ENCODE measurements at regions not wholly inside any gene's neighbourhood (a gene's known extent, or its start where the extent isn't known, plus 50 kb on each side); places are given as distances from the start of the nearest gene placed in this dataset.
A peak's percentile ranks its signal among the peaks of the same experiment; 100 is the strongest.

GRCh38 chr3:71998995-71999673 is 214.2 kb upstream of the PROK2 start:
- Histone ChIP-seq H3K4me2 (ENCODE audit: insufficient read depth, low read length, poor library complexity, severe bottlenecking) (no peak overlapping the region), H2BK15ac (ENCODE audit: low read length) (no peak overlapping the region), H3K4ac (ENCODE audit: low read length) (no peak overlapping the region), H3K79me1 (ENCODE audit: low read depth, low read length) (no peaks in the 10 kb centered on the region), H3K27ac (replicated peaks; ENCODE audit: low read length) (no peak overlapping the region), H3K4me3 (ENCODE audit: low read length in 2 of 2) (no peak overlapping the region), H3K9me3 (replicated peaks in 1 of 2; ENCODE audit: control insufficient read depth in 2 of 2, insufficient read depth in 1 of 2, low read depth in 1 of 2, low read length in 2 of 2) (no peaks in the 10 kb centered on the region), H4K8ac (ENCODE audit: low read depth, low read length) (no peak overlapping the region), H2BK5ac (ENCODE audit: low read length) (no peak overlapping the region), H3K18ac (ENCODE audit: low read length) (no peak overlapping the region), H2BK12ac (ENCODE audit: low read length) (no peak overlapping the region), H2AFZ (ENCODE audit: low read length) (no peak overlapping the region), H3K14ac (ENCODE audit: low read length) (no peak overlapping the region), H3K4me1 (ENCODE audit: control insufficient read depth in 2 of 2, insufficient read depth in 1 of 2, low read depth in 1 of 2, low read length in 2 of 2) (no peaks in the 10 kb centered on the region), H3K27me3 (ENCODE audit: control insufficient read depth in 3 of 3, insufficient read depth in 3 of 3, low read depth in 1 of 3, low read length in 3 of 3) (no peaks in the 10 kb centered on the region), H3K23ac (ENCODE audit: low read depth, low read length, poor library complexity) (no peak overlapping the region), H3K9ac (ENCODE audit: low read depth, low read length, poor library complexity) (no peak overlapping the region), H4K91ac (ENCODE audit: low read depth, low read length, poor library complexity) (no peak overlapping the region), H3K36me3 (replicated peaks in 1 of 2; ENCODE audit: control insufficient read depth in 2 of 2, insufficient read depth in 2 of 2, low read length in 2 of 2) (no peaks in the 10 kb centered on the region), H2AK5ac (ENCODE audit: low read depth, low read length) (no peak overlapping the region), H2BK120ac (ENCODE audit: low read depth, low read length) (no peak overlapping the region)
- no CpG with 5 or more reads among the region's 3 CpGs for WGBS, 2 donors (ENCODE audit: extremely low coverage in 2 of 2, insufficient read length in 2 of 2, insufficient replicate concordance in 1 of 2)
- no peak for DNase-seq (ENCODE audit: low spot score)

GRCh38 chr3:71997066-71997653 is 212.2 kb upstream of the PROK2 start:
- Histone ChIP-seq H2BK120ac (ENCODE audit: low read depth, low read length) (no peak overlapping the region), H2BK12ac (ENCODE audit: low read length) (no peak overlapping the region), H3K9me3 (replicated peaks in 1 of 2; ENCODE audit: control insufficient read depth in 2 of 2, insufficient read depth in 1 of 2, low read depth in 1 of 2, low read length in 2 of 2) (no peaks in the 10 kb centered on the region), H3K18ac (ENCODE audit: low read length) (no peak overlapping the region), H2AK5ac (ENCODE audit: low read depth, low read length) (no peak overlapping the region), H3K4me1 (ENCODE audit: control insufficient read depth in 2 of 2, insufficient read depth in 1 of 2, low read depth in 1 of 2, low read length in 2 of 2) (no peaks in the 10 kb centered on the region), H3K4ac (ENCODE audit: low read length) (no peak overlapping the region), H3K14ac (ENCODE audit: low read length) (no peak overlapping the region), H4K8ac (ENCODE audit: low read depth, low read length) (no peak overlapping the region), H3K79me1 (ENCODE audit: low read depth, low read length) (no peaks in the 10 kb centered on the region), H3K23ac (ENCODE audit: low read depth, low read length, poor library complexity) (no peak overlapping the region), H4K91ac (ENCODE audit: low read depth, low read length, poor library complexity) (no peak overlapping the region), H3K4me3 (ENCODE audit: low read length in 2 of 2) (no peak overlapping the region), H3K27me3 (ENCODE audit: control insufficient read depth in 3 of 3, insufficient read depth in 3 of 3, low read depth in 1 of 3, low read length in 3 of 3) (no peaks in the 10 kb centered on the region), H2BK5ac (ENCODE audit: low read length) (no peak overlapping the region), H3K9ac (ENCODE audit: low read depth, low read length, poor library complexity) (no peak overlapping the region), H2BK15ac (ENCODE audit: low read length) (no peak overlapping the region), H3K4me2 (ENCODE audit: insufficient read depth, low read length, poor library complexity, severe bottlenecking) (no peak overlapping the region), H2AFZ (ENCODE audit: low read length) (no peak overlapping the region), H3K36me3 (replicated peaks in 1 of 2; ENCODE audit: control insufficient read depth in 2 of 2, insufficient read depth in 2 of 2, low read length in 2 of 2) (no peaks in the 10 kb centered on the region), H3K27ac (replicated peaks; ENCODE audit: low read length) (no peak overlapping the region)
- WGBS, 2 donors (ENCODE audit: extremely low coverage in 2 of 2, insufficient read length in 2 of 2, insufficient replicate concordance in 1 of 2): no CpG with 5 or more reads among the region's 4 CpGs
- no peak for DNase-seq (ENCODE audit: low spot score)

DNA sequence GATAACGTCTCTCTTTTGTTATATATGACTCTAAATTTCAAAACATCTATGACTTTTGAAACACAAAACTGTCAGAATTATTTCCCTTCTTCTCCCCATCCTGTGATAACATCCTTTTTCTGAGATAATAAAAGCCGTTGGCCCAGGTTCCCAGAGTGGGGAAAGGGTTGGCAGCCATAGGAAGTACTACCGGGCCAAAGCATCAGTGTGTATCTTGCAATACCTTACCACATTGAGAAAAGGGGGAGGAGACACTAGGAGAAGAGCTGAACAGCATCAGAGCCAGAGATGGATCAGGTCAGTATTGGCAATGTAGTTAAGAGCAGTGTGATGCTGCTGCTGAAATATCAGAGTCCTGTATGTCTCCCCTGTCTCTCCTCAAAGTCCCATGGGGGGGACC is 210.0 kb upstream of the PROK2 start:
- Histone ChIP-seq H3K9ac (ENCODE audit: low read depth, low read length, poor library complexity) (peak overlapping the region; percentile 7), H3K36me3 (replicated peaks in 1 of 2; ENCODE audit: control insufficient read depth in 2 of 2, insufficient read depth in 2 of 2, low read length in 2 of 2) (no peaks in the 10 kb centered on the region), H2BK5ac (ENCODE audit: low read length) (no peak overlapping the region), H3K79me1 (ENCODE audit: low read depth, low read length) (no peaks in the 10 kb centered on the region), H4K8ac (ENCODE audit: low read depth, low read length) (no peak overlapping the region), H3K4me3 (ENCODE audit: low read length in 2 of 2) (no peak overlapping the region), H3K27me3 (ENCODE audit: control insufficient read depth in 3 of 3, insufficient read depth in 3 of 3, low read depth in 1 of 3, low read length in 3 of 3) (no peaks in the 10 kb centered on the region), H3K4me2 (ENCODE audit: insufficient read depth, low read length, poor library complexity, severe bottlenecking) (no peak overlapping the region), H2AFZ (ENCODE audit: low read length) (no peak overlapping the region), H3K23ac (ENCODE audit: low read depth, low read length, poor library complexity) (no peak overlapping the region), H2AK5ac (ENCODE audit: low read depth, low read length) (no peak overlapping the region), H2BK12ac (ENCODE audit: low read length) (no peak overlapping the region), H3K18ac (ENCODE audit: low read length) (no peak overlapping the region), H4K91ac (ENCODE audit: low read depth, low read length, poor library complexity) (no peak overlapping the region), H2BK15ac (ENCODE audit: low read length) (no peak overlapping the region), H3K4ac (ENCODE audit: low read length) (no peak overlapping the region), H3K4me1 (ENCODE audit: control insufficient read depth in 2 of 2, insufficient read depth in 1 of 2, low read depth in 1 of 2, low read length in 2 of 2) (no peaks in the 10 kb centered on the region), H3K14ac (ENCODE audit: low read length) (no peak overlapping the region), H3K27ac (replicated peaks; ENCODE audit: low read length) (no peak overlapping the region), H3K9me3 (replicated peaks in 1 of 2; ENCODE audit: control insufficient read depth in 2 of 2, insufficient read depth in 1 of 2, low read depth in 1 of 2, low read length in 2 of 2) (no peaks in the 10 kb centered on the region), H2BK120ac (ENCODE audit: low read depth, low read length) (no peak overlapping the region)
- no CpG with 5 or more reads among the region's 3 CpGs for WGBS, 2 donors (ENCODE audit: extremely low coverage in 2 of 2, insufficient read length in 2 of 2, insufficient replicate concordance in 1 of 2)
- DNase-seq (ENCODE audit: low spot score): no peak

DNA sequence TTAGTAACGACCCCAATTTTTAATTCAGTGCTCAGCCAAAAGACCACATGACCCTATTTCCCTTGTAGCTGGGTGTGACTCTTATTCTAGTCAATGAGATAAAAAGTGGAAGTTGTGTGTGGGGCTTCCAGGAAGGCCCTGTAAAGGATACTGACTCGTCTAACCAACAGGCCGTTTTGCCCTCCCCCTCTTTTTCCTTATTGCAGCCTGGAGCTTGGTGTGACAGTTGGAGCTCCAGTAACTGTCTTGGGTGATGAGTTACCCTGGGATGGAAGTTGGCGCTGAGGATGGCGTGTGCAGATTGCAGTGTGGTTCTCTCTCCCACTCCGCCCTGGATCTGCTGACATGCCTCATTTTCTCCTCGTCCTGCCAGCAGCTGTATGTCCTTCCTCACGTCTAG is 209.3 kb upstream of the PROK2 start:
- no peak overlapping the region for H2AFZ ChIP-seq (ENCODE audit: low read length)
- no peak overlapping the region for H3K18ac ChIP-seq (ENCODE audit: low read length)
- no peak overlapping the region for H3K9ac ChIP-seq (ENCODE audit: low read depth, low read length, poor library complexity)
- no CpG with 5 or more reads among the region's 8 CpGs for WGBS, 2 donors (ENCODE audit: extremely low coverage in 2 of 2, insufficient read length in 2 of 2, insufficient replicate concordance in 1 of 2)
- no peak overlapping the region for H2AK5ac ChIP-seq (ENCODE audit: low read depth, low read length)
- H3K4me3 ChIP-seq (ENCODE audit: low read length in 2 of 2): no peak overlapping the region
- H3K27me3 ChIP-seq (ENCODE audit: control insufficient read depth in 3 of 3, insufficient read depth in 3 of 3, low read depth in 1 of 3, low read length in 3 of 3): no peaks in the 10 kb centered on the region
- H2BK15ac ChIP-seq (ENCODE audit: low read length): no peak overlapping the region
- no peak overlapping the region for H3K4me2 ChIP-seq (ENCODE audit: insufficient read depth, low read length, poor library complexity, severe bottlenecking)
- DNase-seq (ENCODE audit: low spot score): no peak
- H3K36me3 ChIP-seq (replicated peaks in 1 of 2; ENCODE audit: control insufficient read depth in 2 of 2, insufficient read depth in 2 of 2, low read length in 2 of 2): no peaks in the 10 kb centered on the region
- H3K27ac ChIP-seq (replicated peaks; ENCODE audit: low read length): no peak overlapping the region
- no peak overlapping the region for H2BK12ac ChIP-seq (ENCODE audit: low read length)
- H4K91ac ChIP-seq (ENCODE audit: low read depth, low read length, poor library complexity): no peak overlapping the region
- no peak overlapping the region for H2BK120ac ChIP-seq (ENCODE audit: low read depth, low read length)
- H2BK5ac ChIP-seq (ENCODE audit: low read length): no peak overlapping the region
- peaks cover 0 to 1% of the 10 kb centered on the region in 2 donors for H3K4me1 ChIP-seq (ENCODE audit: control insufficient read depth in 2 of 2, insufficient read depth in 1 of 2, low read depth in 1 of 2, low read length in 2 of 2)
- no peak overlapping the region for H3K4ac ChIP-seq (ENCODE audit: low read length)
- H3K23ac ChIP-seq (ENCODE audit: low read depth, low read length, poor library complexity): no peak overlapping the region
- H3K14ac ChIP-seq (ENCODE audit: low read length): no peak overlapping the region
- H3K79me1 ChIP-seq (ENCODE audit: low read depth, low read length): no peaks in the 10 kb centered on the region
- no peak overlapping the region for H4K8ac ChIP-seq (ENCODE audit: low read depth, low read length)
- no peaks in the 10 kb centered on the region for H3K9me3 ChIP-seq (replicated peaks in 1 of 2; ENCODE audit: control insufficient read depth in 2 of 2, insufficient read depth in 1 of 2, low read depth in 1 of 2, low read length in 2 of 2)

Measured in neuronal stem cell (in vitro differentiated cells).